GM21447 (cell line): ENCODE measurements at regions not wholly inside any gene's neighbourhood (a gene's known extent, or its start where the extent isn't known, plus 50 kb on each side); places are given as distances from the start of the nearest gene placed in this dataset.
A peak's percentile ranks its signal among the peaks of the same experiment; 100 is the strongest.

ENCODE experiments used
- ATAC-seq: cut with Tn5 transposase; IDR thresholded peaks from one replicate; pipeline ENCODE4 v1.9.1; 2021; ENCODE audit not compliant: unreplicated experiment

GRCh38 chr9:115964710-115965347, 188.8 kb upstream of the PAPPA start:
- ATAC-seq, result no peak

GRCh38 chr9:115966660-115967059, 186.9 kb upstream of the PAPPA start:
- ATAC-seq, result no peak

GRCh38 chr9:115969096-115969495, 184.5 kb upstream of the PAPPA start:
- ATAC-seq, result no peak

- ATAC-seq, result no peak
Measured at GRCh38 chr9:115972362-115972761, 181.2 kb upstream of the PAPPA start.

GRCh38 chr9:115972843-115973595, 180.6 kb upstream of the PAPPA start:
- ATAC-seq, result no peak

- no peak for ATAC-seq
Measured at GRCh38 chr9:115976781-115977180, 176.8 kb upstream of the PAPPA start.

- no peak for ATAC-seq
Measured at GRCh38 chr9:115978091-115978490, 175.5 kb upstream of the PAPPA start.

- ATAC-seq, result no peak
Measured at GRCh38 chr9:115978659-115979096, 174.9 kb upstream of the PAPPA start.

GRCh38 chr9:115980054-115980453, 173.5 kb upstream of the PAPPA start:
- no peak for ATAC-seq

GRCh38 chr9:115980502-115980901, 173.1 kb upstream of the PAPPA start:
- ATAC-seq, result no peak

- no peak for ATAC-seq
Measured at GRCh38 chr9:115980976-115981375, 172.6 kb upstream of the PAPPA start.

GRCh38 chr9:115983366-115983765, 170.2 kb upstream of the PAPPA start:
- ATAC-seq, result no peak

GRCh38 chr9:115985657-115986056, 167.9 kb upstream of the PAPPA start:
- no peak for ATAC-seq

GRCh38 chr9:115986508-115986907, 167.1 kb upstream of the PAPPA start:
- ATAC-seq, result no peak

GRCh38 chr9:115988701-115989100, 164.9 kb upstream of the PAPPA start:
- no peak for ATAC-seq

- ATAC-seq, result no peak
Measured at GRCh38 chr9:115989831-115990230, 163.8 kb upstream of the PAPPA start.

- ATAC-seq, result no peak
Measured at GRCh38 chr9:115992834-115993233, 160.8 kb upstream of the PAPPA start.

GRCh38 chr9:115997923-115998322, 155.7 kb upstream of the PAPPA start:
- ATAC-seq, result no peak

- ATAC-seq, result no peak
Measured at GRCh38 chr9:115998666-115999065, 154.9 kb upstream of the PAPPA start.

GRCh38 chr9:115999498-115999897, 154.1 kb upstream of the PAPPA start:
- ATAC-seq, result no peak

- peak; percentile 83 for ATAC-seq
Measured at GRCh38 chr9:116000748-116001329, 152.8 kb upstream of the PAPPA start.

GRCh38 chr9:116002181-116002580, 151.4 kb upstream of the PAPPA start:
- no peak for ATAC-seq
